ENCODE measurements at regions not wholly inside any gene's neighbourhood (a gene's known extent, or its start where the extent isn't known, plus 50 kb on each side); places are given as distances from the start of the nearest gene placed in this dataset.

- no peak overlapping the region for H3K4me3 ChIP-seq (ENCODE audit: low read length)
- no peaks in the 10 kb centered on the region for H3K36me3 ChIP-seq (ENCODE audit: control insufficient read depth, insufficient read depth, low read length)
- no peaks in the 10 kb centered on the region for H3K27me3 ChIP-seq (ENCODE audit: control insufficient read depth, insufficient read depth, low read length)
- no peak overlapping the region for H3K27ac ChIP-seq (ENCODE audit: low read length)
- no peaks in the 10 kb centered on the region for H3K9me3 ChIP-seq (ENCODE audit: control insufficient read depth, insufficient read depth, low read length)
- WGBS (ENCODE audit: insufficient coverage, insufficient read length) = no CpG with 5 or more reads among the region's 5 CpGs
- DNase-seq (ENCODE audit: low read depth, low spot score) = no peak
- H3K4me1 ChIP-seq (ENCODE audit: control insufficient read depth, insufficient read depth, low read length) = 0 out of 2 replicates have a peak, but pooled peaks cover 2% of the 10 kb centered on the region
These were observed 116.6 kb upstream of the UQCRFS1 start for GRCh38 chr19:29329460-29330134.

- DNase-seq (ENCODE audit: low read depth, low spot score) = no peak
- H3K27me3 ChIP-seq (ENCODE audit: control insufficient read depth, insufficient read depth, low read length) = no peaks in the 10 kb centered on the region
- no CpG with 5 or more reads among the region's 5 CpGs for WGBS (ENCODE audit: insufficient coverage, insufficient read length)
These were observed 123.5 kb upstream of the UQCRFS1 start for GRCh38 chr19:29336425-29336824.

GRCh38 chr19:29337029-29337428 is 124.1 kb upstream of the UQCRFS1 start:
- H3K4me1 ChIP-seq (ENCODE audit: control insufficient read depth, insufficient read depth, low read length) = no peaks in the 10 kb centered on the region
- no peak for DNase-seq (ENCODE audit: low read depth, low spot score)
- no CpG with 5 or more reads among the region's 6 CpGs for WGBS (ENCODE audit: insufficient coverage, insufficient read length)

More at GRCh38 chr19:29336425-29336824, 123.5 kb upstream of the UQCRFS1 start:
- Histone ChIP-seq H3K4me1 (ENCODE audit: control insufficient read depth, insufficient read depth, low read length) (no peaks in the 10 kb centered on the region), H3K9me3 (ENCODE audit: control insufficient read depth, insufficient read depth, low read length) (no peaks in the 10 kb centered on the region), H3K4me3 (ENCODE audit: low read length) (no peak overlapping the region), H3K27ac (ENCODE audit: low read length) (no peak overlapping the region), H3K36me3 (ENCODE audit: control insufficient read depth, insufficient read depth, low read length) (no peaks in the 10 kb centered on the region)

GRCh38 chr19:29338480-29338879 is 125.5 kb upstream of the UQCRFS1 start:
- H3K9me3 ChIP-seq (ENCODE audit: control insufficient read depth, insufficient read depth, low read length) = no peaks in the 10 kb centered on the region
- H3K4me1 ChIP-seq (ENCODE audit: control insufficient read depth, insufficient read depth, low read length) = no peaks in the 10 kb centered on the region
- no peak overlapping the region for H3K27ac ChIP-seq (ENCODE audit: low read length)
- H3K36me3 ChIP-seq (ENCODE audit: control insufficient read depth, insufficient read depth, low read length) = no peaks in the 10 kb centered on the region
- DNase-seq (ENCODE audit: low read depth, low spot score) = no peak
- no peak overlapping the region for H3K4me3 ChIP-seq (ENCODE audit: low read length)
- no peaks in the 10 kb centered on the region for H3K27me3 ChIP-seq (ENCODE audit: control insufficient read depth, insufficient read depth, low read length)
- no CpG with 5 or more reads among the region's 1 CpG for WGBS (ENCODE audit: insufficient coverage, insufficient read length)

More at GRCh38 chr19:29337029-29337428, 124.1 kb upstream of the UQCRFS1 start:
- Histone ChIP-seq H3K27me3 (ENCODE audit: control insufficient read depth, insufficient read depth, low read length) (no peaks in the 10 kb centered on the region), H3K27ac (ENCODE audit: low read length) (no peak overlapping the region), H3K9me3 (ENCODE audit: control insufficient read depth, insufficient read depth, low read length) (no peaks in the 10 kb centered on the region), H3K4me3 (ENCODE audit: low read length) (no peak overlapping the region), H3K36me3 (ENCODE audit: control insufficient read depth, insufficient read depth, low read length) (no peaks in the 10 kb centered on the region)

GRCh38 chr19:29342721-29343120 is 129.8 kb upstream of the UQCRFS1 start:
- H3K36me3 ChIP-seq (ENCODE audit: control insufficient read depth, insufficient read depth, low read length) = no peaks in the 10 kb centered on the region
- H3K9me3 ChIP-seq (ENCODE audit: control insufficient read depth, insufficient read depth, low read length) = no peaks in the 10 kb centered on the region
- no peak overlapping the region for H3K27ac ChIP-seq (ENCODE audit: low read length)
- H3K4me3 ChIP-seq (ENCODE audit: low read length) = no peak overlapping the region
- WGBS (ENCODE audit: insufficient coverage, insufficient read length) = no CpG with 5 or more reads among the region's 1 CpG
- H3K27me3 ChIP-seq (ENCODE audit: control insufficient read depth, insufficient read depth, low read length) = no peaks in the 10 kb centered on the region
- DNase-seq (ENCODE audit: low read depth, low spot score) = no peak
- no peaks in the 10 kb centered on the region for H3K4me1 ChIP-seq (ENCODE audit: control insufficient read depth, insufficient read depth, low read length)

- Histone ChIP-seq H3K27ac (ENCODE audit: low read length) (no peak overlapping the region), H3K36me3 (ENCODE audit: control insufficient read depth, insufficient read depth, low read length) (no peaks in the 10 kb centered on the region), H3K4me1 (ENCODE audit: control insufficient read depth, insufficient read depth, low read length) (no peaks in the 10 kb centered on the region; the same call in 1 of the 2 replicates), H3K9me3 (ENCODE audit: control insufficient read depth, insufficient read depth, low read length) (no peaks in the 10 kb centered on the region), H3K4me3 (ENCODE audit: low read length) (no peak overlapping the region), H3K27me3 (ENCODE audit: control insufficient read depth, insufficient read depth, low read length) (no peaks in the 10 kb centered on the region)
- no peak for DNase-seq (ENCODE audit: low read depth, low spot score)
- 100% methylated on average over 3 of the region's 10 CpGs for WGBS (ENCODE audit: insufficient coverage, insufficient read length)
These were observed 151.3 kb upstream of the UQCRFS1 start for GRCh38 chr19:29364224-29364726.

- H3K27me3 ChIP-seq (ENCODE audit: control insufficient read depth, insufficient read depth, low read length) = no peaks in the 10 kb centered on the region
- H3K4me1 ChIP-seq (ENCODE audit: control insufficient read depth, insufficient read depth, low read length) = no peaks in the 10 kb centered on the region; the same call in 1 of the 2 replicates
- H3K27ac ChIP-seq (ENCODE audit: low read length) = no peak overlapping the region
- no peaks in the 10 kb centered on the region for H3K9me3 ChIP-seq (ENCODE audit: control insufficient read depth, insufficient read depth, low read length)
- WGBS (ENCODE audit: insufficient coverage, insufficient read length) = 100% methylated on average over 1 of the region's 1 CpG
- H3K4me3 ChIP-seq (ENCODE audit: low read length) = no peak overlapping the region
- no peaks in the 10 kb centered on the region for H3K36me3 ChIP-seq (ENCODE audit: control insufficient read depth, insufficient read depth, low read length)
- no peak for DNase-seq (ENCODE audit: low read depth, low spot score)
These were observed 152.0 kb upstream of the UQCRFS1 start for GRCh38 chr19:29364999-29365398.

GRCh38 chr19:29365836-29366417 is 153.0 kb upstream of the UQCRFS1 start:
- Histone ChIP-seq H3K4me1 (ENCODE audit: control insufficient read depth, insufficient read depth, low read length) (no peaks in the 10 kb centered on the region; the same call in 1 of the 2 replicates), H3K9me3 (ENCODE audit: control insufficient read depth, insufficient read depth, low read length) (no peaks in the 10 kb centered on the region), H3K36me3 (ENCODE audit: control insufficient read depth, insufficient read depth, low read length) (no peaks in the 10 kb centered on the region), H3K27me3 (ENCODE audit: control insufficient read depth, insufficient read depth, low read length) (no peaks in the 10 kb centered on the region), H3K27ac (ENCODE audit: low read length) (no peak overlapping the region), H3K4me3 (ENCODE audit: low read length) (no peak overlapping the region)
- no peak for DNase-seq (ENCODE audit: low read depth, low spot score)

GRCh38 chr19:29366757-29367156 is 153.8 kb upstream of the UQCRFS1 start:
- WGBS (ENCODE audit: insufficient coverage, insufficient read length) = no CpG with 5 or more reads among the region's 10 CpGs

GRCh38 chr19:29367791-29368222 is 154.9 kb upstream of the UQCRFS1 start:
- H3K27me3 ChIP-seq (ENCODE audit: control insufficient read depth, insufficient read depth, low read length) = no peaks in the 10 kb centered on the region
- no peak for DNase-seq (ENCODE audit: low read depth, low spot score)

More at GRCh38 chr19:29366757-29367156, 153.8 kb upstream of the UQCRFS1 start:
- Histone ChIP-seq H3K36me3 (ENCODE audit: control insufficient read depth, insufficient read depth, low read length) (no peaks in the 10 kb centered on the region), H3K27me3 (ENCODE audit: control insufficient read depth, insufficient read depth, low read length) (no peaks in the 10 kb centered on the region), H3K27ac (ENCODE audit: low read length) (no peak overlapping the region), H3K4me1 (ENCODE audit: control insufficient read depth, insufficient read depth, low read length) (no peaks in the 10 kb centered on the region; the same call in 1 of the 2 replicates), H3K4me3 (ENCODE audit: low read length) (no peak overlapping the region), H3K9me3 (ENCODE audit: control insufficient read depth, insufficient read depth, low read length) (no peaks in the 10 kb centered on the region)
- DNase-seq (ENCODE audit: low read depth, low spot score) = no peak

More at GRCh38 chr19:29367791-29368222, 154.9 kb upstream of the UQCRFS1 start:
- H3K4me1 ChIP-seq (ENCODE audit: control insufficient read depth, insufficient read depth, low read length) = no peaks in the 10 kb centered on the region; the same call in 1 of the 2 replicates
- no peak overlapping the region for H3K4me3 ChIP-seq (ENCODE audit: low read length)
- H3K9me3 ChIP-seq (ENCODE audit: control insufficient read depth, insufficient read depth, low read length) = no peaks in the 10 kb centered on the region
- WGBS (ENCODE audit: insufficient coverage, insufficient read length) = no CpG with 5 or more reads among the region's 7 CpGs
- H3K36me3 ChIP-seq (ENCODE audit: control insufficient read depth, insufficient read depth, low read length) = no peaks in the 10 kb centered on the region
- H3K27ac ChIP-seq (ENCODE audit: low read length) = no peak overlapping the region

All from iPS DF 6.9 (cell line).